ENCODE measurements at regions not wholly inside any gene's neighbourhood (a gene's known extent, or its start where the extent isn't known, plus 50 kb on each side); places are given as distances from the start of the nearest gene placed in this dataset.

DNA sequence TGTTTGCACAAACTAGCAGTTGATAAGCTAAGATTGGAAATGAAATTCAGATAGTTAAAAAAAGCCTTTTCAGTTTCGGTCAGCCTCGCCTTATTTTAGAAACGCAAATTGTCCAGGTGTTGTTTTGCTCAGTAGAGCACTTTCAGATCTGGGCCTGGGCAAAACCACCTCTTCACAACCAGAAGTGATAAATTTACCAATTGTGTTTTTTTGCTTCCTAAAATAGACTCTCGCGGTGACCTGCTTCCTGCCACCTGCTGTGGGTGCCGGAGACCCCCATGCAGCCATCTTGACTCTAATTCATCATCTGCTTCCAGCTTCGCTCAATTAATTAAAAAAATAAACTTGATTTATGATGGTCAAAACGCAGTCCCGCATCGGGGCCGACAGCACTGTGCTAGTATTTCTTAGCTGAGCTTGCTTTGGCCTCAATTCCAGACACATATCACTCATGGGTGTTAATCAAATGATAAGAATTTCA, 335.6 kb downstream of the TMEM121 start:
- no peaks in the 10 kb centered on the region for H3K4me1 Mint-ChIP-seq (ENCODE audit: low read depth)
- H3K36me3 Mint-ChIP-seq (ENCODE audit: insufficient read depth) = no peaks in the 10 kb centered on the region
- no peak for DNase-seq (ENCODE audit: low spot score, unreplicated experiment)
- no peak overlapping the region for H3K27ac Mint-ChIP-seq
- H3K27me3 Mint-ChIP-seq = no peaks in the 10 kb centered on the region
- no peak overlapping the region for H3K4me3 Mint-ChIP-seq (ENCODE audit: low read depth)
- TF ChIP-seq, protein P1, sequence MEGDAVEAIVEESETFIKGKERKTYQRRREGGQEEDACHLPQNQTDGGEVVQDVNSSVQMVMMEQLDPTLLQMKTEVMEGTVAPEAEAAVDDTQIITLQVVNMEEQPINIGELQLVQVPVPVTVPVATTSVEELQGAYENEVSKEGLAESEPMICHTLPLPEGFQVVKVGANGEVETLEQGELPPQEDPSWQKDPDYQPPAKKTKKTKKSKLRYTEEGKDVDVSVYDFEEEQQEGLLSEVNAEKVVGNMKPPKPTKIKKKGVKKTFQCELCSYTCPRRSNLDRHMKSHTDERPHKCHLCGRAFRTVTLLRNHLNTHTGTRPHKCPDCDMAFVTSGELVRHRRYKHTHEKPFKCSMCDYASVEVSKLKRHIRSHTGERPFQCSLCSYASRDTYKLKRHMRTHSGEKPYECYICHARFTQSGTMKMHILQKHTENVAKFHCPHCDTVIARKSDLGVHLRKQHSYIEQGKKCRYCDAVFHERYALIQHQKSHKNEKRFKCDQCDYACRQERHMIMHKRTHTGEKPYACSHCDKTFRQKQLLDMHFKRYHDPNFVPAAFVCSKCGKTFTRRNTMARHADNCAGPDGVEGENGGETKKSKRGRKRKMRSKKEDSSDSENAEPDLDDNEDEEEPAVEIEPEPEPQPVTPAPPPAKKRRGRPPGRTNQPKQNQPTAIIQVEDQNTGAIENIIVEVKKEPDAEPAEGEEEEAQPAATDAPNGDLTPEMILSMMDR (IDR thresholded peaks at IDR 0.05; ENCODE audit: unreplicated experiment) = no peak
- peaks cover 20% of the 10 kb centered on the region for H3K9me3 Mint-ChIP-seq (ENCODE audit: low read depth)

DNA sequence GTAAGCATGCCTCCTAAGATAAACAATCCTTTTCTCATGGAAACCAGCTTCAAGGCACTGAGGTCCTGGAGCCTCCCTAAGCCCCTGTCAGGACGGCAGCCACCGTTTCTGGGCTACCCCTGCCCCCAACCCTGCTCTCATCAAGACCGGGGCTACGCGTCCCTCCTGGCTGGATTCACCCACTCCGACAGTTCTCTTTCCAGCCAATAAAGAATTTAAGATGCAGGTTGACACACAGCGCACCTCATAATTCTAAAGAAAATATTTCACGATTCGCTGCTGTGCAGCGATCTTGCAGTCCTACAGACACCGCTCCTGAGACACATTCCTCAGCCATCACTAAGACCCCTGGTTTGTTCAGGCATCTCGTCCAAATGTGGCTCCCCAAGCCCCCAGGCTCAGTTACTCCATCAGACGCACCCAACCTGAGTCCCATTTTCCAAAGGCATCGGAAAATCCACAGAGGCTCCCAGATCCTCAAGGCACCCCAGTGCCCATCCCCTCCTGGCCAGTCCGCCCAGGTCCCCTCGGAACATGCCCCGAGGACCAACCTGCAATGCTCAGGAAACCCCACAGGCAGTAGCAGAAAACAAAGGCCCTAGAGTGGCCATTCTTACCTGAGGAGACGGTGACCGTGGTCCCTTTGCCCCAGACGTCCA, 336.3 kb downstream of the TMEM121 start:
- Mint-ChIP-seq H3K9me3 (ENCODE audit: low read depth) (peaks cover 20% of the 10 kb centered on the region), H3K27me3 (no peaks in the 10 kb centered on the region), H3K27ac (no peak overlapping the region), H3K4me3 (ENCODE audit: low read depth) (no peak overlapping the region), H3K36me3 (ENCODE audit: insufficient read depth) (no peaks in the 10 kb centered on the region), H3K4me1 (ENCODE audit: low read depth) (no peaks in the 10 kb centered on the region)
- TF ChIP-seq, protein P1 (IDR thresholded peaks at IDR 0.05; ENCODE audit: unreplicated experiment) = no peak
- DNase-seq (ENCODE audit: low spot score, unreplicated experiment) = no peak

DNA sequence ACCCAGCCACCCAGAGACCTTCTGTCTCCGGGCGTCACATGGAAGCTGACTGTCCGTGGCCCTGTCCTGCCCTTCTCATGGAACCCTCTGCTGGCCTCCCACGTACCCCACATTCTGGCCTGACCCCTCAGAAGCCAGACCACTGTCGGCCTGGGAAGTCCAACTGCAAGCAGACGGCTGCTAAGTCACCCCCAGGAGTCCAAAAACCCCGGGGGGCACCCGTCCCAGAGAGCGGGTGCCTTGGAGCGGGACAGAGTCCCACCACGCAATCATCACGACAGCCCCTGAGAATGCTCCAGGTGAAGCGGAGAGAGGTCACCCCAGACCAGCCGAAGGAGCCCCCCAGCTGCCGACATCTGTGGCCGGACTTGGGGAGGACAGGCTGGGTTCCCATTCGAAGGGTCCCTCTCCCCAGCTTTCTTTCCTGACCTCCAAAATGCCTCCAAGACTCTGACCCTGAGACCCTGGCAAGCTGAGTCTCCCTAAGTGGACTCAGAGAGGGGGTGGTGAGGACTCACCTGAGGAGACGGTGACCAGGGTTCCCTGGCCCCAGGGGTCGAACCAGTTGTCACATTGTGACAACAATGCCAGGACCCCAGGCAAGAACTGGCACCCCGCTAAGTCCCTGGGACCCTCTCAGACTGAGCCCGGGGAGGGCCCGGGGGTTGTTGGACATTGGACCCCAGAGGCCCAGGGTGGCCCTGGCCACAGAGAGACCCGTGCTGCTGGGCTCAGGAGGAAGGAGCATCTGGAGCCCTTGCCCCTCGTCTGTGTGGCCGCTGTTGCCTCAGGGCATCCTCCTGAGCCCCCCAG, 337.1 kb downstream of the TMEM121 start:
- H3K9me3 Mint-ChIP-seq (ENCODE audit: low read depth) = peaks cover 22% of the 10 kb centered on the region
- no peak overlapping the region for H3K27ac Mint-ChIP-seq
- H3K36me3 Mint-ChIP-seq (ENCODE audit: insufficient read depth) = no peaks in the 10 kb centered on the region
- H3K4me3 Mint-ChIP-seq (ENCODE audit: low read depth) = no peak overlapping the region
- H3K4me1 Mint-ChIP-seq (ENCODE audit: low read depth) = no peaks in the 10 kb centered on the region
- TF ChIP-seq, protein P1 (IDR thresholded peaks at IDR 0.05; ENCODE audit: unreplicated experiment) = no peak
- peak; percentile 6 for DNase-seq (ENCODE audit: low spot score, unreplicated experiment)
- no peaks in the 10 kb centered on the region for H3K27me3 Mint-ChIP-seq

DNA sequence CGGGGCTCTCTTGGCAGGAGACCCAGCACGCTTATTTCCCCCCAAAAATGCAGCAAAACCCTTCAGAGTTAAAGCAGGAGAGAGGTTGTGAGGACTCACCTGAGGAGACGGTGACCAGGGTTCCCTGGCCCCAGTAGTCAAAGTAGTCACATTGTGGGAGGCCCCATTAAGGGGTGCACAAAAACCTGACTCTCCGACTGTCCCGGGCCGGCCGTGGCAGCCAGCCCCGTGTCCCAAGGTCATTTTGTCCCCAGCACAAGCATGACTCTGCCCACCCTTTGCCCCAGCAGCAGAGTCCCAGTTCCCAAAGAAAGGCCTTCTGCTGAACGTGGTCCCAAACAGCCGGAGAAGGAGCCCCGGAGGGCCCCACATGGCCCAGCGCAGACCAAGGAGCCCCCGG, 337.7 kb downstream of the TMEM121 start:
- no peak overlapping the region for H3K27ac Mint-ChIP-seq
- no peak overlapping the region for H3K4me3 Mint-ChIP-seq (ENCODE audit: low read depth)
- no peak for DNase-seq (ENCODE audit: low spot score, unreplicated experiment)
- H3K36me3 Mint-ChIP-seq (ENCODE audit: insufficient read depth) = no peaks in the 10 kb centered on the region
- no peaks in the 10 kb centered on the region for H3K4me1 Mint-ChIP-seq (ENCODE audit: low read depth)
- TF ChIP-seq, protein P1 (IDR thresholded peaks at IDR 0.05; ENCODE audit: unreplicated experiment) = no peak
- peaks cover 28% of the 10 kb centered on the region for H3K9me3 Mint-ChIP-seq (ENCODE audit: low read depth)
- no peaks in the 10 kb centered on the region for H3K27me3 Mint-ChIP-seq

DNA sequence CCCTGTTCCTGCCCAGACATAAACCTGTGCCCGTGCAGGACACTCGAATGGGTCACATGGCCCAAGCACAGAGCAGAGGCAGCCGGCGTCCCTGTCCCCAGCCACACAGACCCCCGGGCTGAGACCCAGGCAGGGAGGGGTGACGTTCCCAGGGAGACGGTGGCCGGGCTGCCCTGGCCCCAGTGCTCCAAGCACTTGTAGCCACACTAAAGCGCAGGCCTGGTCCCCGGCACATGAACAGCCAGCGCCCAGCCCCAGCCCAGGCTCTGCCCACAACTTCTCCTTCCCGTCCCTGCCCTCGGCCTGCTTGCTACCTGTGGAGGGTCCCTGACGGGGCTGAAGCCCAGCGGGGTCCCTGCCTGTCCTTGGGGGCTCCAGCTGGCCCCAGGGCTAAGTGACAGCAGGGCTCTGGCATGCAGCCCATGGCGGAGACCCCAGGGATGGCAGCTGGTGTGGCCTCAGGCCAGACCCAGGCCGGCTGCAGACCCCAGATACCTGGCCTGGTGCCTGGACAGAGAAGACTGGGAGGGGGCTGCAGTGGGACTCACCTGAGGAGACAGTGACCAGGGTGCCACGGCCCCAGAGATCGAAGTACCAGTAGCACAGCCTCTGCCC, 338.4 kb downstream of the TMEM121 start:
- Mint-ChIP-seq H3K4me1 (ENCODE audit: low read depth) (no peaks in the 10 kb centered on the region), H3K36me3 (ENCODE audit: insufficient read depth) (no peaks in the 10 kb centered on the region), H3K9me3 (ENCODE audit: low read depth) (peaks cover 34% of the 10 kb centered on the region), H3K27me3 (no peaks in the 10 kb centered on the region), H3K4me3 (ENCODE audit: low read depth) (no peak overlapping the region), H3K27ac (no peak overlapping the region)
- DNase-seq (ENCODE audit: low spot score, unreplicated experiment) = peak; percentile 8
- TF ChIP-seq, protein P1 (IDR thresholded peaks at IDR 0.05; ENCODE audit: unreplicated experiment) = no peak

Measured in progenitor cell of endocrine pancreas (in vitro differentiated cells).